ENCODE measurements at regions not wholly inside any gene's neighbourhood (a gene's known extent, or its start where the extent isn't known, plus 50 kb on each side); places are given as distances from the start of the nearest gene placed in this dataset.
A peak's percentile ranks its signal among the peaks of the same experiment; 100 is the strongest.

DNA sequence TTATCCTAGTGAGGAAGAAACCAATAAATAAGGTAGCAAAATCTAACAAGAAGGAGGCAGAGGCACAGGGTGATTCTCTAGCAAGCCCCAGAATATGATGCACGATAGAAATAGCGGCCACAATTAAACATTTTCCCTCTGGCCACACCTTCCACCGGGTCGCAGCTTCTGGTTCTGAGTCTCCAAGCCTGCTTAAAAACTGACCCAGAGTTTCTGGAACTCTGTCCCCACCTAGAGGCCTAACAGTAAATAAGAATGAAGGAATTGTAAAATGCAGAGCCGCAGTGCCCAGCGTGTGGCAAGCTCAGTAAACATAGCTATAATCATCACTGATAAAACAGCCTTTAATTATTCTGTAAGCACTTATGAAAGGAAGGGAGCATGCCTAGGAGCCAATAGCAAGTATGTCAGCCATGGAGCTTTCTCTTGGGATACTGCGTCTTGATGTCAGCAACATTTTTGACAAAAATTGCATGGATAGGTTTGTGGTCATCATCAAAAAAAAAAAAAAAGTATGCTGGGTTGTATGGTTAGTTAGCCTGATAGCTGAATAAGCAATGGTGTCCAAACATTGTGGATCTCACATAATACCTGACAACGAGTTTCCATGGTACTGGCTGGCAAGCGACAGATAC, 465.5 kb downstream of the DNAH5 start:
- no peak overlapping the region for H3T11ph ChIP-seq (ENCODE audit: low read length)
- no peak overlapping the region for H2BK15ac ChIP-seq (ENCODE audit: low read depth, low read length)
- Mint-ChIP-seq H3K27ac (no peak overlapping the region), H3K36me3 (ENCODE audit: insufficient read depth in 1 of 3, low read depth in 3 of 3) (peaks cover 0 to 16% (median 0%) of the 10 kb centered on the region in 3 experiments; a peak in 5 of 7 replicates), H3K27me3 (ENCODE audit: low read depth) (peaks cover 1% of the 10 kb centered on the region; the same call in 1 of the 2 replicates), H3K4me3 (no peak overlapping the region), H3K9me3 (peaks cover 7 to 14% of the 10 kb centered on the region in 2 experiments; a peak in 4 of 5 replicates), H3K4me1 (peaks cover 14 to 18% of the 10 kb centered on the region in 2 experiments)
- no peak overlapping the region for H2AK5ac ChIP-seq (ENCODE audit: insufficient read length, low read length)
- H3K18ac ChIP-seq (ENCODE audit: insufficient read length, low read depth, low read length), result no peak overlapping the region
- no peaks in the 10 kb centered on the region; the same call in 1 of the 2 replicates for H3K4me1 ChIP-seq (ENCODE audit: insufficient read depth, low read length)
- no peak overlapping the region for H3K4ac ChIP-seq (ENCODE audit: low read depth, low read length)
- H3K9ac ChIP-seq (ENCODE audit: extremely low read depth, insufficient read length, low read length), result no peak overlapping the region
- no peaks in the 10 kb centered on the region for H4K20me1 ChIP-seq (ENCODE audit: control insufficient read depth, insufficient read depth, insufficient read length)
- H3K9me3 ChIP-seq (ENCODE audit: control insufficient read depth, low read depth, low read length), result no peaks in the 10 kb centered on the region
- H3K79me1 ChIP-seq (ENCODE audit: insufficient read depth, low read depth, low read length, poor library complexity, severe bottlenecking), result no peaks in the 10 kb centered on the region
- WGBS (ENCODE audit: extremely low coverage, insufficient read length, low lambda C conversion rate), result no CpG with 5 or more reads among the region's 9 CpGs
- H4K5ac ChIP-seq (ENCODE audit: insufficient read length, low read depth, low read length), result no peak overlapping the region
- no peak overlapping the region for H3K4me2 ChIP-seq (ENCODE audit: insufficient read depth, insufficient read length, low read length)
- H3K56ac ChIP-seq (ENCODE audit: insufficient read length, low read depth, low read length), result no peak overlapping the region
- H4K8ac ChIP-seq (replicated peaks; ENCODE audit: insufficient read length, low read depth, low read length), result no peak overlapping the region
- no peak overlapping the region for H4K91ac ChIP-seq (ENCODE audit: insufficient read length, low read depth, low read length)
- no peak overlapping the region for H3K23ac ChIP-seq (ENCODE audit: insufficient read length, low read depth, low read length)
- no peaks in the 10 kb centered on the region for H3K27me3 ChIP-seq (ENCODE audit: insufficient read depth, low read length)
- no peak overlapping the region for H2BK120ac ChIP-seq (ENCODE audit: low read depth, low read length, poor library complexity, severe bottlenecking)
- no peak overlapping the region for H3K14ac ChIP-seq (ENCODE audit: insufficient read depth, low read length)
- TF ChIP-seq, protein P1, sequence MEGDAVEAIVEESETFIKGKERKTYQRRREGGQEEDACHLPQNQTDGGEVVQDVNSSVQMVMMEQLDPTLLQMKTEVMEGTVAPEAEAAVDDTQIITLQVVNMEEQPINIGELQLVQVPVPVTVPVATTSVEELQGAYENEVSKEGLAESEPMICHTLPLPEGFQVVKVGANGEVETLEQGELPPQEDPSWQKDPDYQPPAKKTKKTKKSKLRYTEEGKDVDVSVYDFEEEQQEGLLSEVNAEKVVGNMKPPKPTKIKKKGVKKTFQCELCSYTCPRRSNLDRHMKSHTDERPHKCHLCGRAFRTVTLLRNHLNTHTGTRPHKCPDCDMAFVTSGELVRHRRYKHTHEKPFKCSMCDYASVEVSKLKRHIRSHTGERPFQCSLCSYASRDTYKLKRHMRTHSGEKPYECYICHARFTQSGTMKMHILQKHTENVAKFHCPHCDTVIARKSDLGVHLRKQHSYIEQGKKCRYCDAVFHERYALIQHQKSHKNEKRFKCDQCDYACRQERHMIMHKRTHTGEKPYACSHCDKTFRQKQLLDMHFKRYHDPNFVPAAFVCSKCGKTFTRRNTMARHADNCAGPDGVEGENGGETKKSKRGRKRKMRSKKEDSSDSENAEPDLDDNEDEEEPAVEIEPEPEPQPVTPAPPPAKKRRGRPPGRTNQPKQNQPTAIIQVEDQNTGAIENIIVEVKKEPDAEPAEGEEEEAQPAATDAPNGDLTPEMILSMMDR (conservative IDR thresholded peaks at IDR 0.05), result peak; percentile 80
- no peak overlapping the region for H2AFZ ChIP-seq (ENCODE audit: low read length)
- H3K27ac ChIP-seq (ENCODE audit: insufficient read length, low read depth, low read length), result no peak overlapping the region
- no peak overlapping the region for H2BK12ac ChIP-seq (ENCODE audit: insufficient read length, low read depth, low read length)
- no peaks in the 10 kb centered on the region for H3K79me2 ChIP-seq (ENCODE audit: insufficient read depth, low read length)
- H2BK20ac ChIP-seq (ENCODE audit: low read depth, low read length, poor library complexity, severe bottlenecking), result no peak overlapping the region
- DNase-seq, result peak; percentile 48
- no peak overlapping the region for H2BK5ac ChIP-seq (ENCODE audit: insufficient read length, low read length)
- H3K23me2 ChIP-seq (ENCODE audit: insufficient read length, low read depth, low read length, poor library complexity, severe bottlenecking), result no peaks in the 10 kb centered on the region
